Activated effector memory CD4-positive, alpha-beta T cell treated with Interleukin-2 at 50 U/mL for 16 hours (primary cell): ENCODE measurements at regions not wholly inside any gene's neighbourhood (a gene's known extent, or its start where the extent isn't known, plus 50 kb on each side); places are given as distances from the start of the nearest gene placed in this dataset.

Experiments
- DNase-seq: peaks from one replicate; pipeline ENCODE4 v3.0.0-alpha.2; 2020

- DNase-seq, result no peak
These were observed 471.2 kb downstream of the MIAT start for GRCh38 chr22:27128461-27129085.

GRCh38 chr22:27129266-27129665 lies 471.9 kb downstream of the MIAT start:
- no peak for DNase-seq

GRCh38 chr22:27130906-27131305 lies 473.5 kb downstream of the MIAT start:
- DNase-seq, result no peak

GRCh38 chr22:27131346-27131745 lies 474.0 kb downstream of the MIAT start:
- DNase-seq, result no peak

GRCh38 chr22:27132400-27132799 lies 475.0 kb downstream of the MIAT start:
- DNase-seq, result no peak

- no peak for DNase-seq
These were observed 475.6 kb downstream of the MIAT start for GRCh38 chr22:27133019-27133431.

- no peak for DNase-seq
These were observed 476.4 kb downstream of the MIAT start for GRCh38 chr22:27133681-27134314.

GRCh38 chr22:27134315-27134701 lies 476.9 kb downstream of the MIAT start:
- DNase-seq, result no peak

- DNase-seq, result no peak
These were observed 477.9 kb downstream of the MIAT start for GRCh38 chr22:27135031-27135981.

GRCh38 chr22:27136596-27136995 lies 479.2 kb downstream of the MIAT start:
- DNase-seq, result no peak

- no peak for DNase-seq
These were observed 480.5 kb downstream of the MIAT start for GRCh38 chr22:27137871-27138337.

- DNase-seq, result no peak
These were observed 481.1 kb downstream of the MIAT start for GRCh38 chr22:27138471-27138870.

GRCh38 chr22:27139935-27140511 lies 482.6 kb downstream of the MIAT start:
- no peak for DNase-seq

GRCh38 chr22:27142286-27142685 lies 484.9 kb downstream of the MIAT start:
- DNase-seq, result no peak

- no peak for DNase-seq
These were observed 486.9 kb downstream of the MIAT start for GRCh38 chr22:27144321-27144720.

- no peak for DNase-seq
These were observed 489.7 kb downstream of the MIAT start for GRCh38 chr22:27146866-27147633.

- no peak for DNase-seq
These were observed 490.7 kb downstream of the MIAT start for GRCh38 chr22:27148055-27148454.

- DNase-seq, result no peak
These were observed 491.6 kb downstream of the MIAT start for GRCh38 chr22:27148886-27149470.

GRCh38 chr22:27149921-27150543 lies 492.6 kb downstream of the MIAT start:
- no peak for DNase-seq

GRCh38 chr22:27150544-27150941 lies 493.2 kb downstream of the MIAT start:
- DNase-seq, result no peak

- DNase-seq, result no peak
These were observed 494.0 kb downstream of the MIAT start for GRCh38 chr22:27151407-27151806.

- no peak for DNase-seq
These were observed 494.6 kb downstream of the MIAT start for GRCh38 chr22:27152033-27152432.
